Hematopoietic multipotent progenitor cell treated with erythropoietin and hydrocortisone succinate and interleukin-3 and kit ligand, for 15 days (in vitro differentiated cells): ENCODE measurements at regions not wholly inside any gene's neighbourhood (a gene's known extent, or its start where the extent isn't known, plus 50 kb on each side); places are given as distances from the start of the nearest gene placed in this dataset.

ENCODE experiments used
- DNase-seq: peaks from one replicate; pipeline ENCODE4 v3.0.0-alpha.2; 2015; ENCODE audit warnings: low spot score

- DNase-seq, result no peak
Measured at GRCh38 chr1:87820668-87821334, 492.1 kb downstream of the LMO4 start.

- no peak for DNase-seq
Measured at GRCh38 chr1:87821335-87821697, 492.6 kb downstream of the LMO4 start.

GRCh38 chr1:87826681-87827251 lies 498.1 kb downstream of the LMO4 start:
- peak; percentile 23 for DNase-seq

- no peak for DNase-seq
Measured at GRCh38 chr1:87829360-87829759, 500.7 kb downstream of the LMO4 start.

DNA sequence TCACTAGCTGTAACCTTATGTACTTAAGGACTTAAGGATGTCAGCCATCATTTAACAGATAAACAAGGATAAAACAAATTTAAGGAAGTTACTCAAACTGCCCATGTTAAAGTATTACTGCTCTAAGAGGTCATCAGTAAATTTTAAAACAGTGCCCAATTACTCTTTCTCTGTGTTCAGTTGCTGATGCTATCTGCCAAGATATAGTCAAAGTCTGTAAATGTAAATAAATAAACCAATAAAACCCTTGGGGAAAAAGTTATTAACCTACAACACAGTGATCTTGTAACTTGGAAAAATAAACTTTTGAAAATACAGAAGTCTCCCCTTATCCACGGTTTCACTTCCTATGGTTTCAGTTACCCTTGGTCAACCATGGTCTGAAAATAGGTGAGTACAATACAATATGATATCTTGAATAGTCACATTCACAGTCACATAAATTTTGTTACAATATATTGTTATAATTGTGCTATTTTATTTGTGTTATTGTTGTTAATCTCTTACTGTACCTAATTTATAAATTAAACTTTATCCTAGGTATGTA lies 501.8 kb downstream of the LMO4 start:
- DNase-seq, result no peak

DNA sequence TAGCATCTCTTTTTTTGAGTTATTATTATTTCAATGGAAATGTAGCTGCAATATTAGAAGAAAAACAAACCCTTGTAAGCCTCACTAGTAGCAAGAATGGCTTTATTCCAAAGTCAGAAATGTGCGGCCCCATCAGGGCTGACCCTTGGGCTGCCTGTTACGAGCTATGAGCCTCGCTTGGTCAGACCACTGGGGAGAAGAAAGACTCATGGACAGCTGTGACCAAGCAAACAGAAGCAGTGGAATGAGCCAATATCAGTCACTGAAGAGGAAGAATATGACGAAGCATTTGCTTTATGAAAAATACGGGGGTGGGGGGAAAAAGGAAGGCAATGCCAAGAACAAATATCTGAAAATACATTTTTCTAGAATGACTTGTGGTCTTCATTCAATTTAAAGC lies 504.5 kb downstream of the LMO4 start:
- DNase-seq, result no peak

DNA sequence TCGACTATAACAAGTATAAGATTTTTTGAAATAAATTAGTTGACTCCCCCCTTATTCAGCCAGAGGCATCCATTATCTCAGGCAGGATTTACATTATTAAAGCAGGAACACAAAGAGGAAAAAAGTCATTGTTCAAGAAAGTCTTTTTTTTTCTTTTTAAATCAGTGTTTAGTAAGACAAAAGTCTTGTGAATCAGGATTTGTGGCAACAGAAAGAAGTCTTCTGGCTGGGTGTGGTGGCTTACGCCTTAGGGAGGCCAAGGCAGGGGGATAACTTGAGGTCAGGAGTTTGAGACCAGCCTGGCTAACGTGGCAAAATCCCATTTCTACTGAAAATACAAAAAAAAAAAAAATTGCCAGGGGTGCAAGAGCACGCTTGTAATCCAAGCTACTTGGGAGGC lies 505.5 kb downstream of the LMO4 start:
- DNase-seq, result no peak

- DNase-seq, result no peak
Measured at GRCh38 chr1:87834941-87835340, 506.3 kb downstream of the LMO4 start.

DNA sequence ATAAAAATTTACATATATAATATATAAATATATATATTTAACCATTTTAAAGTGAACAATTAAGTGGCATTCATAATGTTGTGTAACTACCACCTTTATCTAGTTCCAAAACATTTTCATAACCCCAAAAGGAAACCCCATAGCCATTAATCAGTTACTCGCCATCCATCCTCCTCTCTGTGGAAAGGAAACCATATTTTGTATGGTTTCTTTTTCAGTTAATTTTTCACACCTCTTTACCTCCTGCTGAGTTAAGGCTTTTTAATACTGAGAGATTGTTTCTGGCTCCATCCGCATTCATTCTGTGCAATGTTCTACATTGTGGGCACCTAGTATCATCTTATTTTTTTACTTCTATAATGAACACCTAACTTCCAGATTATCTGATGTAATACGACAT lies 512.1 kb downstream of the LMO4 start:
- no peak for DNase-seq

GRCh38 chr1:87841332-87841731 lies 512.7 kb downstream of the LMO4 start:
- no peak for DNase-seq

- DNase-seq, result no peak
Measured at GRCh38 chr1:87842156-87842555, 513.5 kb downstream of the LMO4 start.

- DNase-seq, result no peak
Measured at GRCh38 chr1:87844251-87844650, 515.6 kb downstream of the LMO4 start.

DNA sequence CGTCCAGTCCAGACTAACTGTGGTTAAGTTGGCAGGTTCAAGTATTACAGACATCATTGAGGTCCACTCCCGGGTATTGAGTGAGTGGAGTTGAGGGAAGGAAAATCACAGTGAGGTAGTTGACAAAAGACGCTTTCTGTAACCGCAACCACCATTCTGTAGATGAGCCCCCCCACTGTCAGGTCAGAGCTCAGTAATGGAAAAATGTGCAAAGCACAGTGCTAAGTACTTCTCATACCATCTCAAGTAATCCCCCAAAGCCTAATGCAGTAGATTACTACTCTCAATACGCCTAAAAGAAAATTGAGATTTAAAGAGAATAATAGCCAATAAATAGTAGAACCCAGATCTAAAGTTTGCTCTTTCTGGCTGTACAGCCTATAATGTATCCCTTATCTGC lies 522.8 kb downstream of the LMO4 start:
- DNase-seq, result no peak

- DNase-seq, result no peak
Measured at GRCh38 chr1:87852410-87853161, 523.9 kb downstream of the LMO4 start.

GRCh38 chr1:87853576-87854351 lies 525.1 kb downstream of the LMO4 start:
- DNase-seq, result no peak

- DNase-seq, result no peak
Measured at GRCh38 chr1:87863317-87863716, 534.6 kb downstream of the LMO4 start.

DNA sequence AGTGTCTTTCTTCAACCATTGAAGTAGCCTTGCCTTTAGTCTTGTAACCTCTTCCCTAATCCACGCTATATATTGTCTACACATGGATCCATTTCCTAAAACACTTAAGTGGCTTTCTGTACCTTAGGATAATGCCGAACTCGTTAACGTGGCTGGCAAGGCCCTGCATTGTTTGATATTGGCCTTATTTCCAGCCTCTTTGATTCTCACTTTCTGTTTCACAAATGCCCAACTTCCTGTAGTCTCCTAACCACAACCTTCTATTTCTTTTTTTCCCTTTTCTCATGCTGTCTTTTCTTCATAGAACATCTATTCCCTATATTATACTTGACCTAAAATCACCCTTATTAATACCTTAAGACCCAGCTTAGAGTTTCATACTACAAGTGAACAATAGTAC lies 536.0 kb downstream of the LMO4 start:
- DNase-seq, result no peak

DNA sequence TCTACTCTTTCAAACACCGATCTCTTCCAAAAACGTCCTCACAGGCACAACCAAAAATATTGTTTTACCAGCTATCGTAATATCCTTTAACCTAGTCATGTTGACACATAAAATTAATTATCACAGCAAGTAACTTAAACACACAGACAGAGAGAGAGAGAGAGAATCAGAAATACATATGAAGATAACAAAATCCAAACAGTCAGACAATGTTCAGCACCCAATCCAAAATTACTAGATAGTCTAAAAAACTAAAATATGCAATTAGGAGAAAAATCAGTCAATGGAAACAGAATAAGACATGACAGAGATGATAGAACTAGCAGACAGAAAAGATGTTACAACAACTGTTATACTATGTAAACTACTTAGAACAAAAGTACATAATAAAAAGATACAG lies 537.7 kb downstream of the LMO4 start:
- no peak for DNase-seq

DNA sequence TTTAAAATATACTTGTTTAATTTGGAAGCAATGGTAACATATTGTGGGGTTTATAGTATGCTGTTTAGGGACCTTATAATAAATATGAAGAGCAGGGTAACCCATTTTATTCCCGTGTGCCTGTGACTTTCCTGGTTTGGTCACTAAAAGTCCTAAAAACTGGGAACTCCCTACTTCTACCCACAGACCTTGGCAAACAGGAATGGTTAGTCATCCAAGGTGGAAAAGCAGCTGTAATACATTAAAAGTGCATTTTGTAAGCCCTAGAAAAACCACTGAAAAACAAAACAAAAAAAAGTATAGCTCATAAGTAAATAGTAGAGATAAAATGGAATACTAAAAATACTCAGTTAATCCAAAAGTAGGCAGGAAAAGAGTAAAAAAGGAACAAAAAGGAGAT lies 538.9 kb downstream of the LMO4 start:
- no peak for DNase-seq

GRCh38 chr1:87869567-87869966 lies 540.9 kb downstream of the LMO4 start:
- DNase-seq, result no peak

GRCh38 chr1:87872189-87872588 lies 543.5 kb downstream of the LMO4 start:
- DNase-seq, result no peak

GRCh38 chr1:87872692-87873091 lies 544.0 kb downstream of the LMO4 start:
- DNase-seq, result no peak

DNA sequence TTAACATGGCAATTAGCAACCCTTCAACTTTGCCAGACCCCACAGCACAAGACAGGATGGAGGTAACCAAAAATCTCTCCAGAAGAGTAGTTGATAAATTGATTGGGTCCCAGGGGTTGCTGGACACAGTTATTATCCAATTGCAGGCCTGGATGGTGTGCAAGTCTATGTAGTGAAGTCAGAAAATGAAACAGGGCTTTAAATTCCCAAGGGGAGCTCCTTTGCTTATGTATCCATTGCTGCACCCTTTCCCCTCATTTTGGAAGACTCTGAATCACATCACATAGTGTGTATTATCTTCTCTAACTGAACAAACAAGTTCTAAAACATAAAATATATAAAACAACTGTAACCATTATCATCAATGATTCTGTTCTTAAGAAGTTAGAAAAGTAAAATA lies 550.2 kb downstream of the LMO4 start:
- DNase-seq, result no peak
